GF-D8 (cell line): ENCODE measurements at regions not wholly inside any gene's neighbourhood (a gene's known extent, or its start where the extent isn't known, plus 50 kb on each side); places are given as distances from the start of the nearest gene placed in this dataset.
"Not testable (repeated sequence)": the region's sequence is repeated elsewhere in the genome, so short reads cannot be mapped to it uniquely, and the experiment has no call there.

Source experiments
- DNase-seq: peaks from one replicate; lab custom pipeline; 2025; lab: John Stamatoyannopoulos, UW

GRCh38 chr1:189983166-189983890 lies 494.3 kb downstream of the BRINP3 start:
- no peak for DNase-seq

GRCh38 chr1:189986516-189986915 lies 491.1 kb downstream of the BRINP3 start:
- DNase-seq = no peak

GRCh38 chr1:189987509-189987908 lies 490.2 kb downstream of the BRINP3 start:
- DNase-seq = no peak

- DNase-seq = no peak
These were observed 484.8 kb downstream of the BRINP3 start for GRCh38 chr1:189992856-189993255.

GRCh38 chr1:190000365-190000872 lies 477.2 kb downstream of the BRINP3 start:
- no peak for DNase-seq

- no peak for DNase-seq
These were observed 476.5 kb downstream of the BRINP3 start for GRCh38 chr1:190001187-190001586.

- no peak for DNase-seq
These were observed 474.3 kb downstream of the BRINP3 start for GRCh38 chr1:190003376-190003775.

- DNase-seq = no peak
These were observed 466.1 kb downstream of the BRINP3 start for GRCh38 chr1:190011585-190011984.

- DNase-seq = not testable (repeated sequence)
These were observed 458.5 kb downstream of the BRINP3 start for GRCh38 chr1:190019151-190019550.

GRCh38 chr1:190019717-190020116 lies 457.9 kb downstream of the BRINP3 start:
- DNase-seq = no peak

GRCh38 chr1:190022709-190023108 lies 455.0 kb downstream of the BRINP3 start:
- DNase-seq = no peak

- no peak for DNase-seq
These were observed 448.2 kb downstream of the BRINP3 start for GRCh38 chr1:190029441-190029840.

GRCh38 chr1:190043655-190044054 lies 434.0 kb downstream of the BRINP3 start:
- DNase-seq = no peak

- DNase-seq = no peak
These were observed 431.4 kb downstream of the BRINP3 start for GRCh38 chr1:190046231-190046630.
